ENCODE measurements at regions not wholly inside any gene's neighbourhood (a gene's known extent, or its start where the extent isn't known, plus 50 kb on each side); places are given as distances from the start of the nearest gene placed in this dataset.

GRCh38 chr13:95380468-95381211 is 79.4 kb upstream of the ABCC4 start:
- ATAC-seq (replicated peaks) (peak; percentile 94 to 96), DNase-seq (peak; percentile 72)
- Mint-ChIP-seq H3K27me3 (peaks cover 30 to 48% of the 10 kb centered on the region in 2 donors), H3K27ac (no peak overlapping the region), H3K9me3 (peaks cover 0 to 1% of the 10 kb centered on the region in 2 donors), H3K4me3 (no peak overlapping the region), H3K36me3 (no peaks in the 10 kb centered on the region), H3K4me1 (peaks cover 6 to 13% of the 10 kb centered on the region in 2 donors)

- no peaks in the 10 kb centered on the region for H3K36me3 Mint-ChIP-seq
- no peak for DNase-seq
- no peaks in the 10 kb centered on the region for H3K9me3 Mint-ChIP-seq
- H3K4me3 Mint-ChIP-seq, result no peak overlapping the region
- no peak for ATAC-seq (replicated peaks)
- H3K4me1 Mint-ChIP-seq, result peaks cover 6 to 17% of the 10 kb centered on the region in 2 donors
- peaks cover 30 to 48% of the 10 kb centered on the region in 2 donors for H3K27me3 Mint-ChIP-seq
- H3K27ac Mint-ChIP-seq, result no peak overlapping the region
Measured at GRCh38 chr13:95381212-95381527, 79.9 kb upstream of the ABCC4 start.

GRCh38 chr13:95382411-95382810 is 81.2 kb upstream of the ABCC4 start:
- Mint-ChIP-seq H3K36me3 (no peaks in the 10 kb centered on the region), H3K27ac (no peak overlapping the region), H3K27me3 (peaks cover 34 to 41% of the 10 kb centered on the region in 2 donors), H3K4me1 (peaks cover 8 to 23% of the 10 kb centered on the region in 2 donors), H3K4me3 (no peak overlapping the region), H3K9me3 (no peaks in the 10 kb centered on the region)
- ATAC-seq (replicated peaks), result no peak
- DNase-seq, result no peak

GRCh38 chr13:95382916-95383315 is 81.7 kb upstream of the ABCC4 start:
- Mint-ChIP-seq H3K27ac (no peak overlapping the region), H3K4me3 (no peak overlapping the region), H3K36me3 (no peaks in the 10 kb centered on the region), H3K27me3 (peaks cover 34 to 41% of the 10 kb centered on the region in 2 donors), H3K9me3 (no peaks in the 10 kb centered on the region), H3K4me1 (peaks cover 12 to 27% of the 10 kb centered on the region in 2 donors)
- DNase-seq (no peak), ATAC-seq (replicated peaks) (no peak)

- Mint-ChIP-seq H3K36me3 (peaks cover 0 to 2% of the 10 kb centered on the region in 2 donors), H3K27me3 (peaks cover 45 to 47% of the 10 kb centered on the region in 2 donors), H3K27ac (no peak overlapping the region), H3K4me1 (peaks cover 24 to 48% of the 10 kb centered on the region in 2 donors), H3K9me3 (peaks cover 0 to 5% of the 10 kb centered on the region in 2 donors), H3K4me3 (no peak overlapping the region)
- DNase-seq, result no peak
- ATAC-seq (replicated peaks), result no peak
Measured at GRCh38 chr13:95385373-95385772, 84.1 kb upstream of the ABCC4 start.

GRCh38 chr13:95385798-95386197 is 84.5 kb upstream of the ABCC4 start:
- Mint-ChIP-seq H3K36me3 (peaks cover 2 to 3% of the 10 kb centered on the region in 2 donors), H3K9me3 (peaks cover 0 to 5% of the 10 kb centered on the region in 2 donors), H3K27me3 (peaks cover 49 to 51% of the 10 kb centered on the region in 2 donors), H3K4me1 (peaks cover 21 to 44% of the 10 kb centered on the region in 2 donors), H3K27ac (no peak overlapping the region), H3K4me3 (no peak overlapping the region)
- DNase-seq (no peak), ATAC-seq (replicated peaks) (no peak)

GRCh38 chr13:95386370-95386769 is 85.1 kb upstream of the ABCC4 start:
- ATAC-seq (replicated peaks) (no peak), DNase-seq (no peak)
- Mint-ChIP-seq H3K4me3 (no peak overlapping the region), H3K4me1 (peaks cover 21 to 42% of the 10 kb centered on the region in 2 donors), H3K27ac (no peak overlapping the region), H3K9me3 (peaks cover 0 to 5% of the 10 kb centered on the region in 2 donors), H3K36me3 (peaks cover 2 to 4% of the 10 kb centered on the region in 2 donors), H3K27me3 (peaks cover 55% of the 10 kb centered on the region in 2 donors)

- peaks cover 63 to 67% of the 10 kb centered on the region in 2 donors for H3K27me3 Mint-ChIP-seq
- H3K27ac Mint-ChIP-seq, result no peak overlapping the region
- no peak for DNase-seq
- H3K9me3 Mint-ChIP-seq, result peaks cover 0 to 5% of the 10 kb centered on the region in 2 donors
- H3K4me1 Mint-ChIP-seq, result peaks cover 21 to 42% of the 10 kb centered on the region in 2 donors
- no peak for ATAC-seq (replicated peaks)
- H3K4me3 Mint-ChIP-seq, result no peak overlapping the region
- H3K36me3 Mint-ChIP-seq, result peaks cover 2 to 4% of the 10 kb centered on the region in 2 donors
Measured at GRCh38 chr13:95387733-95388207, 86.5 kb upstream of the ABCC4 start.

- Mint-ChIP-seq H3K27ac (no peak overlapping the region), H3K4me3 (no peak overlapping the region), H3K4me1 (peaks cover 18 to 36% of the 10 kb centered on the region in 2 donors), H3K27me3 (peaks cover 61 to 66% of the 10 kb centered on the region in 2 donors), H3K36me3 (peaks cover 2 to 4% of the 10 kb centered on the region in 2 donors), H3K9me3 (peaks cover 0 to 7% of the 10 kb centered on the region in 2 donors)
- peak; percentile 80 to 82 for ATAC-seq (replicated peaks)
- peak; percentile 15 for DNase-seq
Measured at GRCh38 chr13:95388420-95389079, 87.3 kb upstream of the ABCC4 start.

GRCh38 chr13:95391362-95391761 is 90.1 kb upstream of the ABCC4 start:
- Mint-ChIP-seq H3K36me3 (peaks cover 2 to 4% of the 10 kb centered on the region in 2 donors), H3K4me1 (peaks cover 18 to 30% of the 10 kb centered on the region in 2 donors), H3K9me3 (peaks cover 0 to 7% of the 10 kb centered on the region in 2 donors), H3K27me3 (peaks cover 60 to 63% of the 10 kb centered on the region in 2 donors), H3K4me3 (no peak overlapping the region), H3K27ac (no peak overlapping the region)
- DNase-seq (no peak), ATAC-seq (replicated peaks) (no peak)

- Mint-ChIP-seq H3K4me1 (peaks cover 16 to 26% of the 10 kb centered on the region in 2 donors), H3K9me3 (peaks cover 0 to 7% of the 10 kb centered on the region in 2 donors), H3K36me3 (peaks cover 2 to 4% of the 10 kb centered on the region in 2 donors), H3K4me3 (no peak overlapping the region), H3K27ac (no peak overlapping the region), H3K27me3 (peaks cover 58 to 63% of the 10 kb centered on the region in 2 donors)
- ATAC-seq (replicated peaks), result no peak
- no peak for DNase-seq
Measured at GRCh38 chr13:95391785-95392184, 90.5 kb upstream of the ABCC4 start.

- Mint-ChIP-seq H3K27ac (no peak overlapping the region), H3K4me1 (peaks cover 15 to 25% of the 10 kb centered on the region in 2 donors), H3K27me3 (peaks cover 58 to 65% of the 10 kb centered on the region in 2 donors), H3K36me3 (peaks cover 2 to 4% of the 10 kb centered on the region in 2 donors), H3K4me3 (no peak overlapping the region), H3K9me3 (peaks cover 0 to 7% of the 10 kb centered on the region in 2 donors)
- ATAC-seq (replicated peaks), result no peak
- no peak for DNase-seq
Measured at GRCh38 chr13:95392597-95392996, 91.3 kb upstream of the ABCC4 start.

- Mint-ChIP-seq H3K27ac (no peak overlapping the region), H3K9me3 (no peaks in the 10 kb centered on the region), H3K4me3 (peak overlapping the region; percentile 76 to 85), H3K27me3 (peaks cover 33 to 38% of the 10 kb centered on the region in 2 donors), H3K4me1 (peaks cover 4 to 12% of the 10 kb centered on the region in 2 donors), H3K36me3 (no peaks in the 10 kb centered on the region)
- ATAC-seq (replicated peaks) (peak; percentile 40 to 42), DNase-seq (no peak)
Measured at GRCh38 chr13:95403349-95404140, 102.3 kb upstream of the ABCC4 start.
